GM23338 (cell line): ENCODE measurements at regions not wholly inside any gene's neighbourhood (a gene's known extent, or its start where the extent isn't known, plus 50 kb on each side); places are given as distances from the start of the nearest gene placed in this dataset.

Source experiments
- EZH2phosphoT487 ChIP-seq: fragments of 200-600 bp; sonication (generic); IDR thresholded peaks from one replicate; pipeline ENCODE4 v1.8.1; 2018; ENCODE audit warnings: antibody characterized with exemption; ENCODE audit not compliant: unreplicated experiment
- TF ChIP-seq, protein P1 (sequence below), 2 experiments: fragments of 200-600 bp in 1 of 2; sonication (generic) in 1 of 2; conservative IDR thresholded peaks; 2 replicates each; pipeline versions ENCODE4 v1.5.1 to v1.6.1; 2016 to 2017; ENCODE audit warnings: antibody characterized with exemption in 2 of 2, low read depth in 2 of 2, mild to moderate bottlenecking in 2 of 2, moderate library complexity in 1 of 2

DNA sequence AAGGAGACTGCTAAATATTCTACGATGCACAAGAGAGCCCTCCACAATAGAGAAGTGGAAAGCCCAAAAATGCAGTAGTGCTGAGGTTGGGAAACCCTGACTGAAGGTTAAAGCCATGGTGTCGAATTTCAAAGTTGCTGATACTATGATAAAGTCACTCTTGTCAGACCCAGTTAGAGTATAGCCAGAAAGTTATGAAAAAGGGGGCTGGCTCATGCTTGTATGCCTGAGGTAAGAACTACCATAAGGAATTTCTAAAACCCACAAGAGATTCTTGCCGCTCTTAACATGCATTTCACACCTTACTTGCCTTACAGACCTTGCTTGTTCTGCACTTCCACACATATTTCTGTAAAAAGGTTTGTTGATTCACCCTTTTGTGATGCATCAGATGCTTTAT, 184.6 kb downstream of the SLC6A15 start:
- TF ChIP-seq, protein P1, sequence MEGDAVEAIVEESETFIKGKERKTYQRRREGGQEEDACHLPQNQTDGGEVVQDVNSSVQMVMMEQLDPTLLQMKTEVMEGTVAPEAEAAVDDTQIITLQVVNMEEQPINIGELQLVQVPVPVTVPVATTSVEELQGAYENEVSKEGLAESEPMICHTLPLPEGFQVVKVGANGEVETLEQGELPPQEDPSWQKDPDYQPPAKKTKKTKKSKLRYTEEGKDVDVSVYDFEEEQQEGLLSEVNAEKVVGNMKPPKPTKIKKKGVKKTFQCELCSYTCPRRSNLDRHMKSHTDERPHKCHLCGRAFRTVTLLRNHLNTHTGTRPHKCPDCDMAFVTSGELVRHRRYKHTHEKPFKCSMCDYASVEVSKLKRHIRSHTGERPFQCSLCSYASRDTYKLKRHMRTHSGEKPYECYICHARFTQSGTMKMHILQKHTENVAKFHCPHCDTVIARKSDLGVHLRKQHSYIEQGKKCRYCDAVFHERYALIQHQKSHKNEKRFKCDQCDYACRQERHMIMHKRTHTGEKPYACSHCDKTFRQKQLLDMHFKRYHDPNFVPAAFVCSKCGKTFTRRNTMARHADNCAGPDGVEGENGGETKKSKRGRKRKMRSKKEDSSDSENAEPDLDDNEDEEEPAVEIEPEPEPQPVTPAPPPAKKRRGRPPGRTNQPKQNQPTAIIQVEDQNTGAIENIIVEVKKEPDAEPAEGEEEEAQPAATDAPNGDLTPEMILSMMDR (conservative IDR thresholded peaks at IDR 0.05; ENCODE audit: low read depth in 2 of 2): no peak
- no peak for TF ChIP-seq EZH2phosphoT487
